Ishikawa (cell line): ENCODE measurements at regions not wholly inside any gene's neighbourhood (a gene's known extent, or its start where the extent isn't known, plus 50 kb on each side); places are given as distances from the start of the nearest gene placed in this dataset.

Source experiments
- CREB1 ChIP-seq: IDR thresholded peaks from 2 replicates; pipeline ENCODE4 v1.6.1; 2012; ENCODE audit warnings: low read depth
- MAX ChIP-seq: IDR thresholded peaks from 2 replicates; pipeline ENCODE4 v1.6.1; 2012
- REST ChIP-seq: IDR thresholded peaks from 2 replicates; pipeline ENCODE4 v1.6.1; 2012; ENCODE audit warnings: low read depth, mild to moderate bottlenecking
- USF1 ChIP-seq: IDR thresholded peaks from 2 replicates; pipeline ENCODE4 v1.6.1; 2012
- ZBTB7A ChIP-seq: IDR thresholded peaks from 2 replicates; pipeline ENCODE4 v1.6.1; 2012; ENCODE audit warnings: low read depth

GRCh38 chr13:38498271-38498670 lies 148.6 kb downstream of the UFM1 start:
- TF ChIP-seq USF1 (no peak), REST (no peak), MAX (no peak), ZBTB7A (no peak), CREB1 (no peak)
